H1 (cell line): ENCODE measurements at regions not wholly inside any gene's neighbourhood (a gene's known extent, or its start where the extent isn't known, plus 50 kb on each side); places are given as distances from the start of the nearest gene placed in this dataset.

Experiments used
- CTCF ChIP-seq, 3 experiments: IDR thresholded peaks; 1 replicate in 2 of 3; 2 replicates in 1 of 3; pipeline versions ENCODE4 v1.5.1 to v1.6.1; 2011; ENCODE audit warnings: low read length in 3 of 3, mild to moderate bottlenecking in 3 of 3, inconsistent platforms in 2 of 3, low read depth in 1 of 3, moderate library complexity in 1 of 3; ENCODE audit not compliant: insufficient read depth in 1 of 3; ENCODE audit errors: control extremely low read depth in 1 of 3
- EZH2 ChIP-seq: fragments of 200-600 bp; sonication (generic); IDR thresholded peaks from 2 replicates; pipeline ENCODE4 v1.7.1; 2012; ENCODE audit warnings: low read depth, mild to moderate bottlenecking, moderate library complexity, low read length, inconsistent platforms; ENCODE audit not compliant: severe bottlenecking
- POLR2A ChIP-seq, 2 experiments: IDR thresholded peaks; 1 replicate in 1 of 2; 2 replicates in 1 of 2; pipeline ENCODE4 v1.6.1; 2011; ENCODE audit warnings: low read depth in 2 of 2, low read length in 2 of 2, mild to moderate bottlenecking in 2 of 2; ENCODE audit errors: control extremely low read depth in 1 of 2
- RBBP5 ChIP-seq: IDR thresholded peaks from 2 replicates; pipeline ENCODE4 v1.7.1; 2012; ENCODE audit warnings: low read depth, mild to moderate bottlenecking, inconsistent platforms, low read length, moderate library complexity, borderline replicate concordance
- SP1 ChIP-seq: IDR thresholded peaks from 2 replicates; pipeline ENCODE4 v1.6.1; 2011; ENCODE audit warnings: low read depth, low read length
- TAF1 ChIP-seq: IDR thresholded peaks from 2 replicates; pipeline ENCODE4 v1.6.1; 2011; ENCODE audit warnings: mild to moderate bottlenecking, low read depth, low read length
- USF2 ChIP-seq: IDR thresholded peaks from 2 replicates; pipeline ENCODE4 v1.6.1; 2011; ENCODE audit warnings: low read length, improper control_type of control experiment
- ZNF274 ChIP-seq: IDR thresholded peaks from 2 replicates; pipeline ENCODE4 v1.7.0; 2012; ENCODE audit warnings: low read length, borderline replicate concordance; ENCODE audit errors: extremely low read depth
- TF ChIP-seq, protein P1 (sequence below): IDR thresholded peaks from 2 replicates; pipeline ENCODE4 v1.6.1; 2012; ENCODE audit warnings: low read length, inconsistent platforms

DNA sequence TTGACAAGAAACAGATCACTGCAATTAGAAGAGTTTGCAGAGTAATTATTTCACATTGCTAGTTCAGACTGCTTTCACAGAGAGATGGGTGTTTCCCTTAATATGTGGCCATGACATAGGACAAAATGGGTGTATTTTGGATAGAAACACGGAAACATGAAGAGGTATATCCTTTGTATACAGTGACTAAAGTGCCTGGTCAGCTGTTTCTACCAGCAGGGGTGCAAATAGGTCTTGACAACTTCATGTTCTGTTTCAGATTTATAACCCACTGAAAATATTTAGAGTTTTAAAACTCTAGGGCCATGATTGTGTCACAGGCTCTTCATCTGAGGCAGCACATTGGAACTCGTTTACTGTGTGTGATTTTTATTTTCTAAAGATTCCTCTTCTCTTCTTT is 357.1 kb upstream of the TNP1 start:
- TF ChIP-seq CTCF (IDR thresholded peaks at IDR 0.05; ENCODE audit: control extremely low read depth in 1 of 3, insufficient read depth in 1 of 3, low read depth in 1 of 3, low read length in 3 of 3), result no peak
- no peak for TF ChIP-seq TAF1
- TF ChIP-seq ZNF274, result no peak
- TF ChIP-seq, protein P1, sequence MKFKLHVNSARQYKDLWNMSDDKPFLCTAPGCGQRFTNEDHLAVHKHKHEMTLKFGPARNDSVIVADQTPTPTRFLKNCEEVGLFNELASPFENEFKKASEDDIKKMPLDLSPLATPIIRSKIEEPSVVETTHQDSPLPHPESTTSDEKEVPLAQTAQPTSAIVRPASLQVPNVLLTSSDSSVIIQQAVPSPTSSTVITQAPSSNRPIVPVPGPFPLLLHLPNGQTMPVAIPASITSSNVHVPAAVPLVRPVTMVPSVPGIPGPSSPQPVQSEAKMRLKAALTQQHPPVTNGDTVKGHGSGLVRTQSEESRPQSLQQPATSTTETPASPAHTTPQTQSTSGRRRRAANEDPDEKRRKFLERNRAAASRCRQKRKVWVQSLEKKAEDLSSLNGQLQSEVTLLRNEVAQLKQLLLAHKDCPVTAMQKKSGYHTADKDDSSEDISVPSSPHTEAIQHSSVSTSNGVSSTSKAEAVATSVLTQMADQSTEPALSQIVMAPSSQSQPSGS, result no peak
- no peak for TF ChIP-seq USF2
- TF ChIP-seq POLR2A (IDR thresholded peaks at IDR 0.05; ENCODE audit: control extremely low read depth in 1 of 2, low read depth in 2 of 2, low read length in 2 of 2), result no peak
- no peak for TF ChIP-seq RBBP5
- TF ChIP-seq SP1, result no peak
- TF ChIP-seq EZH2, result no peak
